HG03066 (cell line): ENCODE measurements at regions not wholly inside any gene's neighbourhood (a gene's known extent, or its start where the extent isn't known, plus 50 kb on each side); places are given as distances from the start of the nearest gene placed in this dataset.
"Not testable (repeated sequence)": the region's sequence is repeated elsewhere in the genome, so short reads cannot be mapped to it uniquely, and the experiment has no call there.

Experiments used
- ATAC-seq: cut with Tn5 transposase; IDR thresholded peaks from one replicate; pipeline ENCODE4 v1.9.1; 2021; ENCODE audit warnings: low read depth; ENCODE audit not compliant: unreplicated experiment

DNA sequence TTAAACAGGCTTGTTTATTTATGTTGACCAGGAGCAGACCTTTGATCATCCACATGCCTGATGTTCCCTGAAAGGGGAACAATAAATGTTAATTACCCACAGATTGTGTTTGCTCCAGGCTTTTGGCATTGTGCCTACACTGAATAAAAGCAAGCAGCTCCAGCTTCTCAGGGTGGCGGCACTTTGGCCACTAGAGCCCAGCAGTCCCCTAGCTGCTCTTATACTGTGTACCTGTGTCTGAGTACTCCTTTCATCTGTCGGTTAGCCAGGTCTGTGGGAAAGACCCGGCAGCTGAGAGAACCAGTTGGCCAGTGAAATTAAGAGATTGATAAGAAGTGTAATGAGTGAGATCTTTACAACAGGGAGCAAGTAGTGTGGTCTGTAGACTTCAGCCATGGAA is 254.8 kb upstream of the FTMT start:
- ATAC-seq, result no peak

DNA sequence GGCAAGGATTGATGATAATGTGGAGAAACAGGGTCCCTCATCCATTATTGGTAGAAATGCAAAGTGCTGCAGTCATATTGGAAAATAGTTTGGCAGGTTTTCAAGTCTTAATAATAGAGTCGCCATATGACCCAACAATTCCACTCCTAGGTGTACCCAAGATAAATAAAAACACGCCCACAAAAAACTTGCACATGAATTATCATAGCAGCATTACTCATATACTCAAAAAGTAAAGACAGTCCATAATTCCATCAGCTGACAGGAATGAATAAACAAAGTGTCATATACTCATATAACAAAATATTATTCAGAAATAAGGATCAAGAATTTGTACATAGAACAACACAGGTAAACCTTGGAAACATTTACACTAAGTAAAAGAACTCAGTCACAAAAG is 242.9 kb upstream of the FTMT start:
- ATAC-seq, result no peak

DNA sequence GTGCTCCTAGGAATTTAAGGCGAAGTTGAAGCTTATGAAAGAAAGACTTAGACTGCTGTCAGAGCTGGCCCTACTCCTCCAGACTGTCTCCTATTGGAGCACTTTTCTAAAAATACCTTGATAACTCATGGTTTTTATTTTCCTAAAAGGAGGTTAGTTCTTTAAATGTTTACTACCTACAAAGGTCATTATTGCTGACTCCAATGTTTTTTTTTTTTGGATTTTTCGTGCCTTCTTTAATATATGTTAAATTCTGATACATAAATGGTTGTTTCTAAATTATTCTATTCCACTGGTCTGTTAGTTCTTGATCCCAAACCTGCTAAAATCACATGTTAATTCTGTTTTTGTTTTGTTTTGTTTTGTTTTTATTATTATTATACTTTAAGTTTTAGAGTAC is 227.6 kb upstream of the FTMT start:
- no peak for ATAC-seq

DNA sequence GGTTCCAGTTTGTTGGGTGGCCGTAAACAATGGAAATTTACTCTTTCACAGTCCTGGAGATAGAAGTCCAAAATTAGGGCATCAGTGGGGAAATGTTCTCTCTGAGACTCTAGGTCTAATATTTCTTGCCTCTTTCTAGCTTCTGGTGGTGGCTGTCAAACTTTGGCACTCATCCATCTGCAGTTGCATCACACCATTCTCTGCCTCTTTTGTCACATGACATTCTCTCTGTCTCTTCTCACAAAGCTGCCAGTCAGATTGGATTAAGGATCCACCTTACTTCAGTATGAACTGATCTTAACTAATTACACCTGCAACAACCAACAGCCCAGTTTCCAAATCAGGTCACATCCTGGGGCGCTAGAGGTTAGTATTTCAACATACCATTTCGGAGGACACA is 222.9 kb upstream of the FTMT start:
- no peak for ATAC-seq

DNA sequence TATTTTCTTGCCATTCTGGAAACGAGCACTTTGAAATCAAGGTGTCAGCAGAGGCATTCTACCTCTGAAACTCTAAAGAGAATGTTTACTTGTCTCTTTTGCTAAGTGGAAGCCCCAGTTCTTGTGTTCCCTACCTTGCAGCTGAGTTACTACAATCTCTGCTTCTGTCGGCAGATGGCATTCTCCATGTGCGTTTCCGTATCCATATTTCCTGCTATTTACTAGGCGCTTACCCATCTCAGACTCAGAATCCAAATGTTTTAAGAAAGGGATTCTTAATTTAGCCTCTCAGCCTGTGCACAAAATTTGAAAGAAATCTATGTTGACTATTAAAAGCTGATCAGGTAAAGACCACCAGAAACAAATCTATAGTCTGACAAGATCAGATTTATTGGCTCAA is 221.3 kb upstream of the FTMT start:
- no peak for ATAC-seq

DNA sequence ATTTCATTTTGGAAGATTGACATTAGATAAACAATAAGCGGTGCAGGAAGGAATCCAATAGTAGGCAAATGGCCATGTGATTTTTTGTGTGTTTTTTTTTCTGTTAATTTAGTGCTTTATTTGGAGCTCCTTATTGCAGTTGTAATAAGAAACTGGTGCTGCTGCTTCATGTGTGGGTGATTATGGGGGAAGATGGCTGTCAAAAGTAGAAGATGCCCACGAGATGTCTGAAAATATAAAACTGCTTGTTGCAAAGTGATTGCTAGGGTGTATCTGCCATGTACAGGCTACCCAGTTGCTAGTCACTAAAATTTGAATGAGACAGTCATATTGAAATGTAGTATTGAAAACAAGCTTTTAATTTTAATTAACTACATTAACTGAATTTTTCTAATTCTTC is 216.7 kb upstream of the FTMT start:
- ATAC-seq, result no peak

DNA sequence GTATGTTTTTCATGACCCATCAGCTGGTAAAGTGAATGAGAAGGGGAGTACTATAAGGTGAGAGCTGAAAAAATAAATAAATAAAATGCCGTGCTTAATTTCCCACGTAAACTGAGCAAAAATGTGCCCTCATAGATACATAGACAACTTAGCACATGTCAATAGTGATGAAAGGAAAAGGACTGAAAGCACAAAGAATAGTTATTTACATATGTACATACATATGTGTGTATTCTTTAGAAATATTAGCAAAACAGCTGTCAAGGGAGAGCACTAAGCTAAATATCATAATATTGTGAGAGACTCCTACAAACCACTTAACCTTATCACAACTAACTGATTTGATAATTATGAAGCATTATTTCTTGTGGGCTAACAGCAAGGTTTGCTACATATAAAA is 213.6 kb upstream of the FTMT start:
- ATAC-seq, result no peak

DNA sequence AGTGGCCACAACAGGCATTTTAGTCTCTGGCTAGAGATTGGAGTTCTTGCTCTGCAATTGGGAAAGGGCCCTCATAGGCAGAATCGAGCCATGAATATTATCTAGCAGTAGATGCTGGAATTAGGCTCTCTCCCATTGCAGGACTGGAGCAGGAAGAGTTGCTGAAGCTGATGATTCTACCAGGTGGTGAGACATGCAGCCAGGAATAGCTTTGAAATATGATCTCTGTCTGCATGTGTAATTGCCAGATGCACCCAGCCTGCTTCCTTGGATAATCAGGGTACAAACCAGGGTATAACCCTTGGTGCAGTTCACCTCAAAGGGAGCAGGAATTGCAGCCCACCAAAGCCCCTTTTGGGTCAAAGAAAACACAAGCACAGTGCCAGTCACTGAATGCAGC is 211.4 kb upstream of the FTMT start:
- no peak for ATAC-seq

DNA sequence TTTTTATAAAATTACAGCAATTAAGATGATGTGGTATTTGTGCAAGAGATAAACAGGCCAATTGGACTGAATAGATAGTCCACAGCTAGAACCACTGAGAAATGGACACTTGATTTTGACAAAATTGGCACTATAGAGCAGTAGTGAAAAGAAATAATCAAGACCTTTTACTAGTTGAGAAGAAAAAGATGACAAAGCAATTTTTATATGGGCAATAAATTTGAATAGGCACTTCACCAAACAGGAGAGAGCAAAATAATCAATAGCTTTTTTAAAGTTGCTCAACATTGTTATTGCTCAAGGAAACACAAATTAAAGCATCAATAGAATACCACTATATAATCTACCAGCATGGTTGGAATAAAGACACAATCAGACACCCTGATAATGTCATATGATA is 193.5 kb upstream of the FTMT start:
- no peak for ATAC-seq

DNA sequence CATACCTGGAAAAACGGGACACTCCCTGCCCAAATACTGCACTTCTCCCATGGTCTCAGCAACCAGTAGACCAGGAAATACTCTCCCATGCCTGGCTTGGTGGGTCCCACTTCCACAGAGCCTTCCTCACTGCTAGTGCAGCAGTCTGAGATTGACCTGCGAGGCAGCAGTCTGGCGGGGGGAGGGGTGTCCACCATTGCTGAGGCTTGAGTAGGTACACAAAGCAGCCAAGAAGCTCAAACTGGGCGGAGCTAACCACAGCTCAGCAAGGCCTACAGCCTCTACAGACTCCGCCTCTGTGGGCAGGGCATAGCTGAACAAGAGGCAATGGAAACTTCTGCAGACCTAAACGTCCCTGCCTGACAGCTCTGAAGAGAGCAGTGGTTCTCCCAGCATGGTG is 191.5 kb upstream of the FTMT start:
- ATAC-seq, result no peak

DNA sequence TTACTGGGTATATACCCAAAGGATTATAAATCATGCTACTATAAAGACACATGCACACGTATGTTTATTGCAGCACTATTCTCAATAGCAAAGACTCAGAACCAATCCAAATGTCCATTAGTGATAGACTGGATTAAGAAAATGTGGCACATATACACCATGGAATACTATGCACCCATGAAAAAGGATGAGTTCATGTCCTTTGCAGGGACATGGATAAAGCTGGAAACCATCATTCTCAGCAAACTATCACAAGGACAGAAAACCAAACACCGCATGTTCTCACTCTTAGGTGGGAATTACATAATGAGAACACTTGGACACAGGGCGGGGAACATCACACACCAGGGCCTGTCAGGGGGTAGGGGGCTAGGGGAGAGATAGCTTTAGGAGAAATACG is 186.1 kb upstream of the FTMT start:
- not testable (repeated sequence) for ATAC-seq

DNA sequence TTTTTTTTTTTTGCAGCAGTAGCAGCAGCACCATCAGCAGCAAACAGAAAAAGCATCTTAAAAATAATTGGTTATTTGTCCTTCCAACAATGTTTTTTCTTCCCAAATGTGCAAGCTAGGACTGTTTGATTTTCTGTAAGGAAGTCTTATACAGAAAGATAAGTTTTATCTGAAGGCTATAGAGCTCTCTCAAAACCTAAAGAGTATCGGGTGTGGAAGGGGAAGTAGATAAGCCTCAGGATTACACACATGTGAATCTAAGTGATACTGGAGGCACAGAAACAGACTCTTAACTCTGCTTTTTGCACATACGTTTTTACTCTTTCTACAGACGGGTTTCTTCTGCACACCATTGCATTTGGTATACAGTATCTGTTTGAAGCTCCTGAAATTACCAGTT is 184.4 kb upstream of the FTMT start:
- no peak for ATAC-seq

DNA sequence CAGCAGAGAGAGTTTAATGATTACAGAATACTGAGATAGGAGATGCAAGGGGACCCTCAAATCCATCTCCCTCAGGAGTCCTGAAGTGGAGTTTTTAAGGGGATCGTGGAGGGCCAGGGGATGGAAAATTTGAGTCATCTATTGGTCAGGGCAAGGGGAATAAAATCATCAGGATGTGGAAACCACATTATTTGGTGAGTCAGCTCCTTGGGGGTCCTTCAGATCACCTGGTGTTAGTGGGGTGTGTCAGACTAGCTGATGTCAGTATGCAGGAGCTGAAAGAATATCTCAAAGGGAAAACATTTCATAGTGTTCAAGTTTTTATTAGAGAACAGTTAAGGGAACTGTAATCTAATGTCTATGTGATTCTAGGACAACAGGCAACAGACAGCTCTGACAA is 183.0 kb upstream of the FTMT start:
- no peak for ATAC-seq

DNA sequence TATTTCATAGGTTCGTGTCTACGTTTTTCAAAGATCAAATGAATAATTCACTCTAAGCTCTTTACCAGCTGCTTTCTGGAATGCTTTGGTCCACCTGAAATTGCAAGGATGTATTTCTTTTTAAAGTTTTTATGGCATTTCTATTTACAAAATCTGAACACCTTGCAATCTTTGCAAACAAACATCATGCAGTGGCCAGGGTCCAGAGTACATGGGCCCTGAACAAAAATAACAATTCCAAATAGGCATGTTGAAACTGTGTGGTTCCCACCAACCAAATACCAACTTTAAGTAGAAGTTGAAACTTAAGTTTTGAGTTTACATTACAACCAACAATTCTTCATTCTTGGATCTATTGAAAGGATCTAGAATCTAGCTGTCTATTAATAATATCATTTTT is 180.1 kb upstream of the FTMT start:
- no peak for ATAC-seq

DNA sequence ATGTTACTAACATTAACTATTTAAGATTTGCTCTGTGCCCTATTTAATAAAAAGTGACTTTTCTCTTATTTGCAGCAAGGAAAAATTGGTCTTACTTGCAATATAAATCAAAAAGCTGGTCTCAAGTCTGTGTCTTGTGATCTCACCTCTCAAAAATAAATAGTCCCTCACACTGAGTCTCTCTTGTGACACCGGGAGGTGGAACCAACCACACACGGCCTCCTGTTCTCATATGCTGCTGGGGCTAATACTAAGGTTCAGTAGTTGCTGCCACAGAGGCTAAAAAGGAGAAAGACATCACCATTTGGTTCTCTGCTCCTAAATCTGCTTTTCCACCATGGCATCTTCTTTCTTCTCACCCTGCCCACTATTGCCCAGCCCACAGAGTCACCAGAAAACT is 175.8 kb upstream of the FTMT start:
- no peak for ATAC-seq

DNA sequence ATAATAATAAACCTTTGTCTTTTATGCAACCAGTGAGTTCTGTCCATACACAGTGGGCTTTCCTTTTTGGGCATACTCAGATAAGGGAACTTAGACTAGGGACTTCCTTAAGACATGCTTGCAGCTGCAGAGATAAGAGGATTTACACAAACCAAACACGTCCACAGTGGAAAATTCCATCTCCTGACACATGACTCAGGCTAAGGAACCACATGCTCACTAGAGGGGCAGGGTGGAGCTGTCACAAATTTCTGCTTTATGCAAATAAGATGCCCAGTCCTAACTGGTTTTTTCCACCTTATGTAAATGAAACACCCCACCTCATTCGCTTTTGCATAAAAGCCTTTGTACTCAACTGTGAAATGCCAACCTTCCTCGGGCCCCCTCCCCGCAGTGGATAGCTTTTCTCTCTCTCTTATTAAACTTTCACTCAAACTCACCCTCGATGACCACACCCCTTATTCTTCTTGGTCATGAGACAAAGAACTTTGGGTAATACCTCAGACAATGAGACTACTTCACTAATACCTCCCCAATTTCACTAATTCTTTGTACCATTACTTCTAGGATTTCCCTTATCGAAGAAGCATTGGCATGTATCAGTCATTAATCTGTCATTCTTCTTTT is 170.3 kb upstream of the FTMT start:
- no peak for ATAC-seq

DNA sequence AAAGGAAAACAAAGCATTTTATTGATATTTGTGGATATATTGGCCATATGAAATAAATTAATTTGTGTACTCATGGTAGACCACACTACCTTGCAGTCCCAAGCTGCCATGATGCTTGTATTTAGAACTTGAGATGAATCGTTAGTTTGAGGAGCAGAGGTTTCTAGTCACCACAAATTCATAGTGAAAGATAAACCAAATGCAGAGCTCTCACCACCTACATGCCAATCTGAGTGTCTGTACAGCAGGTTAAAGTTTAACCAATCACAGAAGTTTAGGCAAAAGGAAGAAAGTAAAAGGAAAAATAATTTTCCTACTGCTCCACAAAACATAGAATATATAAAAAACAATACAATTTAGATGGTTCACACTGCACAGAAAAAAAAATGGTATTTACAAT is 163.6 kb upstream of the FTMT start:
- ATAC-seq, result no peak

DNA sequence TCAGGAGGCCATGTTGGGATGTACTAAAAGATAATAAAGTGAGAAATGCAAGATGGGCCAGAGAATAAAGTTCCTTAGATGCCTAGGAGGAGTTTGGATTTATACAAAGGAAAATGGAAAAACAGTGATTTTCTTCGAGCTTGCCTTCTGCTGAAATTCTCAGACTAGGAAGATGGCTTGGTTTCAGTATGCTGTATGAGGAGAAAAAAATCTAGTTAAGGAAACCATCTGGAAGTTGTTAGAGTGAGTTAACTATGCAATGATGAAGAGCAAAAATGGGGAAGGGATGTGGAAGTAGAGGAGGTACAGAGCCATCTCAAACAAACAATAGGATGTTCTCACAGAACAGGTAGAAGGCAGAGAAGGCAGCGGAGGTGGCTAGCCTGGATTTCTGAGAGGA is 162.9 kb upstream of the FTMT start:
- ATAC-seq, result no peak

DNA sequence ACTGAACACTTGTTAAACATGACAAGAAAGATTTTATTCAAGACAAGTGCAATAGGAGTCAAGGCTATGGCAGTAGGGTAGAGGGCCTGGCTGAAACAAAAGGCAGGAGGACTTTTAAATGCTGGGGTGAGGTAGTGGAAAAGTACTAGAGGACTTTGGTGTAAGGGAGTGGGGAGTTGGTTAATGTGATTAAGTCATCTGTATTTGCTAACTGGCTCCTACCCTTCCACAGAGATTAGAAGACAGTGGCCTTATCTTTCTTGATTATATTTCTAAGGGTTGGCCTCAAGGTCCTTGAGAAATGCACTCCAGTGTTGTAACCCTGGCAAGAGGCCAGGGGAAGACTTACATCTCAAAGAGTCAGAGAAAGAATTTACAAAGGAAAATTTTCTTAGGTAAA is 160.2 kb upstream of the FTMT start:
- ATAC-seq, result no peak

DNA sequence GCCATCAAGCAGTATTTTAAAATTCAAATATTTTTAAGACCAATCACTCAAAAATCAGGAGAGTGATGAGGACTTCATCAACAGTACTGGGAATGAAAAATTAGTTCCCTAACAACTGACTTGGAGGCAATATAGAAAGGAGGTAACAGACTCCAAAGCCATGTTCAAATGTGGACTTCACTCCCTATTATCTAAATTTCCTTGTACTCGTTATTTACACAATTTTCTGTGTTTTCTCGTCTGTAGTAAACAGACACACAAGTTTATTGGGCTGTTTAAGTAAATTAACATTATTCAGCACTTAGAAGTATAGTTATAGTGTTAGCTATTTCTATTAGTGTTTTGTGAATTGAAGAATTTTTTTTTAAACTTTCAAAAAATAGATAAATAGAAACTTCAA is 159.5 kb upstream of the FTMT start:
- no peak for ATAC-seq

DNA sequence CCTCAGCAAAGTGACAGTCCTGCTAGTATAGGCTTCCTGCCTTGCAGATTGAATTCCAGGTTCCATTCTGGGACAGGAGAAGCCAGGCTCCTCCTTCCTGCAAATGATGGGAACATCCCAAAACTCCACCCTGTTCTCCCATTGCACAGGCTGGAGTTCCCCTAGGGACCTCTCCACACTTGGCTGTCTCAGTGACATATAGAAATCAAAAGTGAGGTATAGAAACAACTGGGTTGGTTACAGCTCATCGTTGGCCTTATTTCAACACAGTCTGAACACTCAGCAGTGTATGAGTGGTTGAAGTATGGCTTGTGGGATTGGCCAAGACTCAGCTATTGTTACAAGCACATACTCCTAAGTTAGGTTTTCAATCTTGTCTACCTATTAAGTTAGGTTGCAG is 157.8 kb upstream of the FTMT start:
- ATAC-seq, result no peak

DNA sequence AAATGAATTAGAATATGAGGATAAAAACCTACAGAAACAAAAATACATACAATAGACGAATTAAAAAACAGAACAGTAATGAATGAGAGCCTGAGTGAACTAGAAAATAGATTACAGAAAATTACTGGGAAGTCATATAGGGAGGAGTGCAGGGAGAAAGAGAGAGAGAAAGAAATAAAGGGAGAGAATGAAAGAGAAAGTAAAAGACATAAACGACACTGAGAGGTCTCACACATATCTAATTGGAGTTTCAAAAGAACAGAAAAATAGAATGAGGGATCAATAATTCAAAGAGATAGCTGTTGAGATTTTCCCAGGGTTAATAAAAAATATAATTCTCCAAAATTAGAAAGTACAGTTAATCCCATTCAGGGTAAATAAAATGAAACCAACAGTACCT is 156.4 kb upstream of the FTMT start:
- ATAC-seq, result no peak

DNA sequence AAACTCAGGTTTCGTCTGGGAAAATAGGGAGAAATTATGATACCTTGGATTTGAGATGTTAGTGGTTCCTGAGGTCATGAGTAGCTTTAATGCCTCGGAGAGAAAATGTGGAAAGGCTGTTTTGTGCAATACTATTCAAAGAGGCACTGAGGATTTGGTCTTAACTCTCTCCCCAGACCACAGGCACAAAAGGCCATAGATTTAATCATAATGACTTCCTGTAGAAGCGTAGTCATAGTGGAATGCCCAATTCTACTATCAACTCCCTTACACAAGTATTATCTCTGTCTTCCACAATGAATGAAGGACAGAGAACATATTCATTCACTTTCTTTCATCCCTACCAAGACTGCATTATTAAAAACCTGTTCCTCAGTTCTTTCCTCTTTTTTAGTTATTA is 153.0 kb upstream of the FTMT start:
- ATAC-seq, result no peak
